ENCODE measurements at regions not wholly inside any gene's neighbourhood (a gene's known extent, or its start where the extent isn't known, plus 50 kb on each side); places are given as distances from the start of the nearest gene placed in this dataset.

DNA sequence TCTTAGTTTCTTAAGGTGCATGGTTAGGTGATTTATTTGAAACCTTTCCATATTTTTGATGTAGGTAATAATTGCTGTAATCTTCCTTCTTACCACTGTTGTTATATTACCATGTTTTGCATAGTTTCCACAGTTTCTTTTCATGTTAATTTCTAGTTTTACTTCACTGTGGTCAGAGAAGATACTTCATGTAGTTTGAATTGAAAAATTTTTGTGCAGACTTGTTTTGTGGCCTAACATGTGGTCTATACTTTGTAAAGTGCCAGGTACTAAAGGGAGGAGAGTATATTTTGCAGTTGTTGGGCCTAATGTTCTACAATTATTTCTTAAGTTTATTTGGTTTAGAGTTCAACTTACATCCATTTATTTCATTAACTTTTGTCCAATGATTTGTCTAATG is 69.2 kb upstream of the RPS4Y2 start:
- no peak for TF ChIP-seq POLR2A (IDR thresholded peaks at IDR 0.05; ENCODE audit: low read length)
- no peak for TF ChIP-seq GATA1 (IDR thresholded peaks at IDR 0.05; ENCODE audit: low read depth, low read length)

Measured in erythroblast (primary cell).